Thyroid gland (tissue), 4 donors: ENCODE measurements at regions not wholly inside any gene's neighbourhood (a gene's known extent, or its start where the extent isn't known, plus 50 kb on each side); places are given as distances from the start of the nearest gene placed in this dataset.

ENCODE experiments used
- POLR2A ChIP-seq, 2 donors: fragments of 450-650 bp; IDR thresholded peaks; one replicate each; pipeline ENCODE4 v1.6.1; 2017; ENCODE audit warnings: antibody characterized with exemption in 2 of 2, mild to moderate bottlenecking in 2 of 2, moderate library complexity in 1 of 2
- TF ChIP-seq, protein P1 (sequence below), 6 experiments: fragments of 200-600 bp in 3 of 6; fragments of 450-650 bp in 3 of 6; sonication (generic) in 3 of 6; IDR thresholded peaks; one replicate each; pipeline ENCODE4 v1.5.1; 2016 to 2019; ENCODE audit warnings: antibody characterized with exemption in 6 of 6, mild to moderate bottlenecking in 2 of 6, inconsistent platforms in 1 of 6, moderate library complexity in 1 of 6

DNA sequence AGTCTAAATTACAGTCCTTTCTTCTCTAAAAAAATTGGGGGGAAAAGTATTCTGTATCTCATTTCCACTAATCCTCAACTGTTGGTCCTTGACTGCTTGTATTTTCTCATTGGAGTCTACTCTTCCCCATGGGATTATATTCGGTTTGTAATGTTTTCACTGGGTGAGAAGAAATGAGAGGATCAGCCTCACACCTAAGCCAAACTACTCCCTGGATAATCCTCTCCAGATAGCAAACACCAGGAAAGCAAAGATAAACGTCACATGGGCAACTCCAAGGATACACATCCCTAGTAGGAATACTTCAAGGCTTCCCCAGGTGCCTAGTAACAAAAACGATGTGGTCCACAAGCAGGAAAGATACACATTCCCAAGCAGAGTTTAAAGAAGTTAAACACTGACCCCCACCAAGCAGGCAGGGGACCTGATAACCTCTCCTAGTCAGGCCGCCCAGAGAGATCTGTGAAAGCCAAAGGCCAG is 53.9 kb upstream of the SOX4 start:
- TF ChIP-seq, protein P1, sequence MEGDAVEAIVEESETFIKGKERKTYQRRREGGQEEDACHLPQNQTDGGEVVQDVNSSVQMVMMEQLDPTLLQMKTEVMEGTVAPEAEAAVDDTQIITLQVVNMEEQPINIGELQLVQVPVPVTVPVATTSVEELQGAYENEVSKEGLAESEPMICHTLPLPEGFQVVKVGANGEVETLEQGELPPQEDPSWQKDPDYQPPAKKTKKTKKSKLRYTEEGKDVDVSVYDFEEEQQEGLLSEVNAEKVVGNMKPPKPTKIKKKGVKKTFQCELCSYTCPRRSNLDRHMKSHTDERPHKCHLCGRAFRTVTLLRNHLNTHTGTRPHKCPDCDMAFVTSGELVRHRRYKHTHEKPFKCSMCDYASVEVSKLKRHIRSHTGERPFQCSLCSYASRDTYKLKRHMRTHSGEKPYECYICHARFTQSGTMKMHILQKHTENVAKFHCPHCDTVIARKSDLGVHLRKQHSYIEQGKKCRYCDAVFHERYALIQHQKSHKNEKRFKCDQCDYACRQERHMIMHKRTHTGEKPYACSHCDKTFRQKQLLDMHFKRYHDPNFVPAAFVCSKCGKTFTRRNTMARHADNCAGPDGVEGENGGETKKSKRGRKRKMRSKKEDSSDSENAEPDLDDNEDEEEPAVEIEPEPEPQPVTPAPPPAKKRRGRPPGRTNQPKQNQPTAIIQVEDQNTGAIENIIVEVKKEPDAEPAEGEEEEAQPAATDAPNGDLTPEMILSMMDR (IDR thresholded peaks at IDR 0.05), result no peak
- TF ChIP-seq POLR2A (IDR thresholded peaks at IDR 0.05), result no peak
